Loucy (cell line): ENCODE measurements at regions not wholly inside any gene's neighbourhood (a gene's known extent, or its start where the extent isn't known, plus 50 kb on each side); places are given as distances from the start of the nearest gene placed in this dataset.

Experiments used
- H2AFZ ChIP-seq: fragments of 200-600 bp; sonication (generic); 2 replicates; pipeline ENCODE4 v1.6.0; 2016; ENCODE audit warnings: antibody characterized with exemption, mild to moderate bottlenecking, low read length, moderate library complexity
- H3F3A ChIP-seq: fragments of 200-600 bp; 2 replicates; pipeline ENCODE4 v1.6.0; 2016; ENCODE audit warnings: antibody characterized with exemption, low read depth, mild to moderate bottlenecking
- H3K27me3 ChIP-seq: fragments of 200-600 bp; sonication (generic); 2 replicates; pipeline ENCODE4 v1.6.1; 2014; ENCODE audit warnings: low read length, mild to moderate bottlenecking; ENCODE audit not compliant: insufficient read depth, poor library complexity, severe bottlenecking
- H3K36me3 ChIP-seq: fragments of 200-600 bp; sonication (generic); 2 replicates; pipeline ENCODE4 v1.6.1; 2016; ENCODE audit warnings: low read length; ENCODE audit not compliant: insufficient read depth
- H3K4me1 ChIP-seq: fragments of 200-600 bp; sonication (generic); 2 replicates; pipeline ENCODE4 v1.5.1; 2014; ENCODE audit warnings: low read length, mild to moderate bottlenecking; ENCODE audit not compliant: insufficient read depth, poor library complexity, severe bottlenecking
- H3K4me2 ChIP-seq: fragments of 200-600 bp; sonication (generic); 2 replicates; pipeline ENCODE4 v1.6.0; 2014; ENCODE audit warnings: antibody characterized with exemption, low read length, low read depth, mild to moderate bottlenecking; ENCODE audit not compliant: poor library complexity, severe bottlenecking
- H3K4me3 ChIP-seq: fragments of 200-600 bp; sonication (generic); 2 replicates; pipeline ENCODE4 v1.5.1; 2014; ENCODE audit warnings: low read length, mild to moderate bottlenecking, mixed read lengths; ENCODE audit not compliant: poor library complexity, severe bottlenecking
- H3K79me2 ChIP-seq: fragments of 200-600 bp; sonication (generic); 2 replicates; pipeline ENCODE4 v1.6.1; 2014; ENCODE audit warnings: low read length; ENCODE audit not compliant: insufficient read depth
- H3K9ac ChIP-seq: fragments of 200-600 bp; sonication (generic); 2 replicates; pipeline ENCODE4 v1.6.0; 2014; ENCODE audit warnings: mild to moderate bottlenecking, low read depth, low read length, moderate library complexity; ENCODE audit not compliant: poor library complexity, severe bottlenecking
- H3K9me2 ChIP-seq: fragments of 200-600 bp; sonication (generic); replicated peaks from 2 replicates; pipeline ENCODE4 v1.6.1; 2016; ENCODE audit warnings: low read depth, low read length, mixed read lengths
- H3K9me3 ChIP-seq: fragments of 200-600 bp; sonication (generic); 2 replicates; pipeline ENCODE4 v1.6.1; 2014; ENCODE audit warnings: mild to moderate bottlenecking, antibody characterized with exemption, low read length, low read depth; ENCODE audit not compliant: insufficient read depth
- H4K20me1 ChIP-seq: fragments of 200-600 bp; sonication (generic); 2 replicates; pipeline ENCODE4 v1.6.0; 2014; ENCODE audit warnings: antibody characterized with exemption, low read length, mild to moderate bottlenecking; ENCODE audit not compliant: insufficient read depth, poor library complexity, severe bottlenecking
- EZH2phosphoT487 ChIP-seq: fragments of 200-600 bp; IDR thresholded peaks from 2 replicates; pipeline ENCODE4 v1.6.1; 2018; ENCODE audit warnings: antibody characterized with exemption, mild to moderate bottlenecking, moderate library complexity, borderline replicate concordance
- TF ChIP-seq, protein P1 (sequence below): fragments of 200-600 bp; sonication (generic); conservative IDR thresholded peaks from 2 replicates; pipeline ENCODE4 v1.5.1; 2014; ENCODE audit warnings: mild to moderate bottlenecking, antibody characterized with exemption, low read length

DNA sequence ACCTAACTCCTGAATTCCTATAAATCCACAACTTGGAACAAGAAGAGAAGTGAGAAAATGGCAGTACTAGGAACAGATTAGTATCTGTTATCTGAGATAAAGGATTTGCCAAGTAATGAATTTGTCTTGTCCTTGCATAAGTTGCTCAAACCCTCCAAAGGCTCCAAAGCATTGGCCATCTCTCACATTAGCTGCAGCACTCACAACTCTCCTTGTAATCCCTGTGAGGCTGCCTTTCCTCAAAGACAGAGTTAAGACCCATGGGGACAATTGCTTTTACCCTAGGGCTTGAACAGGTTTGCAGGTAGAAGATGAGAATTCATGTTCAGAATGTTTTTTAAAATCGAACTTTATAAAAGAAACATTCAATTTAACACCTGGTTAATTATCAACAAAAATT, 1702.2 kb downstream of the EFNB2 start:
- no peaks in the 10 kb centered on the region for H3K36me3 ChIP-seq
- H3F3A ChIP-seq, result no peaks in the 10 kb centered on the region; the same call in 1 of the 2 replicates
- H4K20me1 ChIP-seq, result no peaks in the 10 kb centered on the region
- H2AFZ ChIP-seq, result no peak overlapping the region
- no peaks in the 10 kb centered on the region for H3K27me3 ChIP-seq
- no peaks in the 10 kb centered on the region for H3K9me3 ChIP-seq
- H3K4me1 ChIP-seq, result peaks cover 21% of the 10 kb centered on the region
- no peak overlapping the region for H3K9ac ChIP-seq
- TF ChIP-seq EZH2phosphoT487, result no peak
- TF ChIP-seq, protein P1, sequence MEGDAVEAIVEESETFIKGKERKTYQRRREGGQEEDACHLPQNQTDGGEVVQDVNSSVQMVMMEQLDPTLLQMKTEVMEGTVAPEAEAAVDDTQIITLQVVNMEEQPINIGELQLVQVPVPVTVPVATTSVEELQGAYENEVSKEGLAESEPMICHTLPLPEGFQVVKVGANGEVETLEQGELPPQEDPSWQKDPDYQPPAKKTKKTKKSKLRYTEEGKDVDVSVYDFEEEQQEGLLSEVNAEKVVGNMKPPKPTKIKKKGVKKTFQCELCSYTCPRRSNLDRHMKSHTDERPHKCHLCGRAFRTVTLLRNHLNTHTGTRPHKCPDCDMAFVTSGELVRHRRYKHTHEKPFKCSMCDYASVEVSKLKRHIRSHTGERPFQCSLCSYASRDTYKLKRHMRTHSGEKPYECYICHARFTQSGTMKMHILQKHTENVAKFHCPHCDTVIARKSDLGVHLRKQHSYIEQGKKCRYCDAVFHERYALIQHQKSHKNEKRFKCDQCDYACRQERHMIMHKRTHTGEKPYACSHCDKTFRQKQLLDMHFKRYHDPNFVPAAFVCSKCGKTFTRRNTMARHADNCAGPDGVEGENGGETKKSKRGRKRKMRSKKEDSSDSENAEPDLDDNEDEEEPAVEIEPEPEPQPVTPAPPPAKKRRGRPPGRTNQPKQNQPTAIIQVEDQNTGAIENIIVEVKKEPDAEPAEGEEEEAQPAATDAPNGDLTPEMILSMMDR, result no peak
- H3K4me2 ChIP-seq, result no peak overlapping the region
- no peaks in the 10 kb centered on the region for H3K9me2 ChIP-seq
- no peak overlapping the region for H3K4me3 ChIP-seq
- H3K79me2 ChIP-seq, result no peaks in the 10 kb centered on the region

DNA sequence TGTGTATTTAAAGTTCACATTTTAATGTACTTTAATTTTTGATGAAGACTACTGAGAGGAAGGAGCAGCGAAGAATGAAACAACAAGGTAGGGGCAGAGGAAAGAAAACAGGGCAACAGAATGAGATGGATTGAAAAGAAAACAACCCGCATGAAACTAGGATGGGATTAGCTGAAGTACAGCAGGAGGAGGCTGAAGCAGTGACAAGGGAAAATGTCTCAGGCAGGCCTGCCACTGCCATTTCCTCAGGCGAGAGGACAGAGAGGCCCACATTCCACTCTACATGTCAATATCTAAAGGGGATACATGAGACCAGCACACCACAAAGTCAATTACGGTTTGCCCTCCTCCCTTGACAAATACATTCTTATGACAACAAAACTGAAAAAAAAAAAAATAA, 1703.2 kb downstream of the EFNB2 start:
- Histone ChIP-seq H2AFZ (peak overlapping the region; percentile 57; the same call in 1 of the 2 replicates), H3K27me3 (no peaks in the 10 kb centered on the region), H4K20me1 (no peaks in the 10 kb centered on the region), H3K9me2 (no peaks in the 10 kb centered on the region), H3K79me2 (no peaks in the 10 kb centered on the region), H3K9me3 (no peaks in the 10 kb centered on the region), H3K9ac (peak overlapping the region; percentile 15), H3K4me1 (peaks cover 16% of the 10 kb centered on the region), H3F3A (no peaks in the 10 kb centered on the region; the same call in 1 of the 2 replicates), H3K4me2 (peak overlapping the region; percentile 44), H3K4me3 (no peak overlapping the region), H3K36me3 (no peaks in the 10 kb centered on the region)
- TF ChIP-seq, protein P1, result no peak
- no peak for TF ChIP-seq EZH2phosphoT487

DNA sequence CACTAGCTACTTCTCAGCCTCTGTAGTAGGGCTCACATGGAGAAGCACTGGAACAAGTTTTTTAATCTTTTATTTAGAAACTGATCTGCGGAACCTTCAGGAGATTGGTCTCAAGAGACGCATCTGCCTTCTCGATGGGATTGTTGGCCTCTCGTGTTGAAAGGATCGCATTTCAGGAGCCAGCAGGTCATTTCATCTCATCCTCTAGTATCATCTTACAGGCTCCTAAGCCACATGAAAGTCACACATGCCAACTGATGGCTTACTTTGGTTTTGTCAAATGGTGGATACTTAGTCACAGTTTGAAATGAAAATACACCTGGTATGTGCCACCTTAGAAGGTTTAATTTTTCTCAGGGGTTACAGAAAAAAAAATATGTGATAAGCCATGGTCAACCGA, 1703.6 kb downstream of the EFNB2 start:
- no peak for TF ChIP-seq EZH2phosphoT487
- TF ChIP-seq, protein P1, result no peak
- Histone ChIP-seq H3K4me3 (peak overlapping the region; percentile 2), H2AFZ (peak overlapping the region; percentile 57), H3K9me3 (no peaks in the 10 kb centered on the region), H3K9me2 (no peaks in the 10 kb centered on the region), H3F3A (no peaks in the 10 kb centered on the region; the same call in 1 of the 2 replicates), H3K4me1 (peaks cover 16% of the 10 kb centered on the region), H3K9ac (peak overlapping the region; percentile 15), H3K79me2 (no peaks in the 10 kb centered on the region), H3K36me3 (no peaks in the 10 kb centered on the region), H4K20me1 (no peaks in the 10 kb centered on the region), H3K4me2 (peak overlapping the region; percentile 44), H3K27me3 (no peaks in the 10 kb centered on the region)
